ENCODE measurements at regions not wholly inside any gene's neighbourhood (a gene's known extent, or its start where the extent isn't known, plus 50 kb on each side); places are given as distances from the start of the nearest gene placed in this dataset.

DNA sequence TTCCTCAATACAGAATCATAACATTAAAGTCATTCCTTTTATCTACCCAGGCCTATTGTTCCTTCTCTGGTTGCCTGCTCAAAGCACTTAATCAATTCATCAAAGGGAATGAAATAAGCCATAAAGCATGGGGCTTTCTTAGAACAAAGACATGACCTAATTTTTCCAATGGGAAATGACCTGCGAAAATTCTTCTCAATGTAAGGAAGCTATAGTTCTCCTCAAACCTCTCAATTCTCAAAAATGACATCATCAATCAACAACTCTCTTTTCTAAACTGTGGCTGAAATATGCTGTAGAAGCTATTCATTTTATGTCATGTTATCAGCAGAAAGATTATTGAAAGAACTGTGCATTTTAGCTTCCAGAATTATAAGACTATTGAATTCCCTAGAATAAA is 116.0 kb upstream of the PTPRR start:
- H3K27ac ChIP-seq (ENCODE audit: low read depth in 1 of 2, low read length in 2 of 2): no peak overlapping the region
- WGBS: 89% methylated on average over 1 of the region's 1 CpG
- H3K36me3 ChIP-seq (ENCODE audit: control insufficient read depth in 4 of 4, insufficient read depth in 3 of 4, low read depth in 1 of 4, low read length in 3 of 4): no peaks in the 10 kb centered on the region
- H3K27me3 ChIP-seq (ENCODE audit: control insufficient read depth in 4 of 4, insufficient read depth in 4 of 4, low read length in 3 of 4): no peaks in the 10 kb centered on the region
- TF ChIP-seq RXRA (IDR thresholded peaks at IDR 0.05) (no peak), JUND (IDR thresholded peaks at IDR 0.05) (no peak), FOXA1 (IDR thresholded peaks at IDR 0.05) (no peak), NR2F2 (IDR thresholded peaks at IDR 0.05) (no peak), HNF4G (IDR thresholded peaks at IDR 0.05) (no peak), GABPA (IDR thresholded peaks at IDR 0.05 in 1 of 2, conservative IDR thresholded peaks at IDR 0.05 in 1 of 2) (no peak), RAD21 (IDR thresholded peaks at IDR 0.05) (no peak), FOXA2 (IDR thresholded peaks at IDR 0.05) (no peak)
- TF ChIP-seq, protein P1, sequence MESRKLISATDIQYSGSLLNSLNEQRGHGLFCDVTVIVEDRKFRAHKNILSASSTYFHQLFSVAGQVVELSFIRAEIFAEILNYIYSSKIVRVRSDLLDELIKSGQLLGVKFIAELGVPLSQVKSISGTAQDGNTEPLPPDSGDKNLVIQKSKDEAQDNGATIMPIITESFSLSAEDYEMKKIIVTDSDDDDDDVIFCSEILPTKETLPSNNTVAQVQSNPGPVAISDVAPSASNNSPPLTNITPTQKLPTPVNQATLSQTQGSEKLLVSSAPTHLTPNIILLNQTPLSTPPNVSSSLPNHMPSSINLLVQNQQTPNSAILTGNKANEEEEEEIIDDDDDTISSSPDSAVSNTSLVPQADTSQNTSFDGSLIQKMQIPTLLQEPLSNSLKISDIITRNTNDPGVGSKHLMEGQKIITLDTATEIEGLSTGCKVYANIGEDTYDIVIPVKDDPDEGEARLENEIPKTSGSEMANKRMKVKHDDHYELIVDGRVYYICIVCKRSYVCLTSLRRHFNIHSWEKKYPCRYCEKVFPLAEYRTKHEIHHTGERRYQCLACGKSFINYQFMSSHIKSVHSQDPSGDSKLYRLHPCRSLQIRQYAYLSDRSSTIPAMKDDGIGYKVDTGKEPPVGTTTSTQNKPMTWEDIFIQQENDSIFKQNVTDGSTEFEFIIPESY (IDR thresholded peaks at IDR 0.05): no peak
- TF ChIP-seq, protein P2, sequence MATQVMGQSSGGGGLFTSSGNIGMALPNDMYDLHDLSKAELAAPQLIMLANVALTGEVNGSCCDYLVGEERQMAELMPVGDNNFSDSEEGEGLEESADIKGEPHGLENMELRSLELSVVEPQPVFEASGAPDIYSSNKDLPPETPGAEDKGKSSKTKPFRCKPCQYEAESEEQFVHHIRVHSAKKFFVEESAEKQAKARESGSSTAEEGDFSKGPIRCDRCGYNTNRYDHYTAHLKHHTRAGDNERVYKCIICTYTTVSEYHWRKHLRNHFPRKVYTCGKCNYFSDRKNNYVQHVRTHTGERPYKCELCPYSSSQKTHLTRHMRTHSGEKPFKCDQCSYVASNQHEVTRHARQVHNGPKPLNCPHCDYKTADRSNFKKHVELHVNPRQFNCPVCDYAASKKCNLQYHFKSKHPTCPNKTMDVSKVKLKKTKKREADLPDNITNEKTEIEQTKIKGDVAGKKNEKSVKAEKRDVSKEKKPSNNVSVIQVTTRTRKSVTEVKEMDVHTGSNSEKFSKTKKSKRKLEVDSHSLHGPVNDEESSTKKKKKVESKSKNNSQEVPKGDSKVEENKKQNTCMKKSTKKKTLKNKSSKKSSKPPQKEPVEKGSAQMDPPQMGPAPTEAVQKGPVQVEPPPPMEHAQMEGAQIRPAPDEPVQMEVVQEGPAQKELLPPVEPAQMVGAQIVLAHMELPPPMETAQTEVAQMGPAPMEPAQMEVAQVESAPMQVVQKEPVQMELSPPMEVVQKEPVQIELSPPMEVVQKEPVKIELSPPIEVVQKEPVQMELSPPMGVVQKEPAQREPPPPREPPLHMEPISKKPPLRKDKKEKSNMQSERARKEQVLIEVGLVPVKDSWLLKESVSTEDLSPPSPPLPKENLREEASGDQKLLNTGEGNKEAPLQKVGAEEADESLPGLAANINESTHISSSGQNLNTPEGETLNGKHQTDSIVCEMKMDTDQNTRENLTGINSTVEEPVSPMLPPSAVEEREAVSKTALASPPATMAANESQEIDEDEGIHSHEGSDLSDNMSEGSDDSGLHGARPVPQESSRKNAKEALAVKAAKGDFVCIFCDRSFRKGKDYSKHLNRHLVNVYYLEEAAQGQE (IDR thresholded peaks at IDR 0.05): no peak
- TF ChIP-seq, protein P3, sequence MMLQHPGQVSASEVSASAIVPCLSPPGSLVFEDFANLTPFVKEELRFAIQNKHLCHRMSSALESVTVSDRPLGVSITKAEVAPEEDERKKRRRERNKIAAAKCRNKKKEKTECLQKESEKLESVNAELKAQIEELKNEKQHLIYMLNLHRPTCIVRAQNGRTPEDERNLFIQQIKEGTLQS (IDR thresholded peaks at IDR 0.05): no peak
- TF ChIP-seq, protein P4, sequence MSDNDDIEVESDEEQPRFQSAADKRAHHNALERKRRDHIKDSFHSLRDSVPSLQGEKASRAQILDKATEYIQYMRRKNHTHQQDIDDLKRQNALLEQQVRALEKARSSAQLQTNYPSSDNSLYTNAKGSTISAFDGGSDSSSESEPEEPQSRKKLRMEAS (IDR thresholded peaks at IDR 0.05): no peak
- H3K9ac ChIP-seq (ENCODE audit: low read depth in 1 of 2, low read length in 2 of 2): no peak overlapping the region
- no peak for DNase-seq (ENCODE audit: low spot score)
- no peaks in the 10 kb centered on the region for H3K9me3 ChIP-seq (ENCODE audit: control insufficient read depth in 4 of 4, low read length in 3 of 4)
- H3K4me1 ChIP-seq (ENCODE audit: control insufficient read depth in 4 of 4, insufficient read depth in 4 of 4, low read length in 3 of 4): no peaks in the 10 kb centered on the region
- no peak overlapping the region for H3K4me3 ChIP-seq (ENCODE audit: low read depth in 1 of 3, low read length in 3 of 3)

DNA sequence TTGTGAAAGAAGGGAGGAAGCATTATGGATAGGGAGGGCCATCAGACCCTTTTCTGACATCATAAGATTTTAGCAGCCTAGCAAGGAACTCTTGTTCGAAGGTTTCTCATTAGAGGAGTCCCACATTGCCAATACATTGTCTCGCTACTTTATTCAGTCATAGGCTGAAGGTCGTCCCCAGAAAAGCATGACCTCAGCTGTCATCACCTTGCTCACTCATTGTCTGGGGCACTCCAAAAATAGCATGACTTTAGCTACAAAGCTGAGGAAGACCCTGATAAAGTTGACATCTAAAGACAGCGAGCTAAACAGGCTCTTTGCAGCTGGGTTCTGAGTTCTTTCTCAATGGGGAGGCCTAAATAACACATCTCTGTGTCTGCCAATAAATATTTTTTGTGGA is 112.4 kb upstream of the PTPRR start:
- 68% methylated on average over 4 of the region's 4 CpGs for WGBS
- H3K4me1 ChIP-seq (ENCODE audit: control insufficient read depth in 4 of 4, insufficient read depth in 4 of 4, low read length in 3 of 4): no peaks in the 10 kb centered on the region
- no peaks in the 10 kb centered on the region for H3K9me3 ChIP-seq (ENCODE audit: control insufficient read depth in 4 of 4, low read length in 3 of 4)
- no peak overlapping the region for H3K4me3 ChIP-seq (ENCODE audit: low read depth in 1 of 3, low read length in 3 of 3)
- no peaks in the 10 kb centered on the region for H3K36me3 ChIP-seq (ENCODE audit: control insufficient read depth in 4 of 4, insufficient read depth in 3 of 4, low read depth in 1 of 4, low read length in 3 of 4)
- H3K9ac ChIP-seq (ENCODE audit: low read depth in 1 of 2, low read length in 2 of 2): no peak overlapping the region
- no peak overlapping the region for H3K27ac ChIP-seq (ENCODE audit: low read depth in 1 of 2, low read length in 2 of 2)
- H3K27me3 ChIP-seq (ENCODE audit: control insufficient read depth in 4 of 4, insufficient read depth in 4 of 4, low read length in 3 of 4): no peaks in the 10 kb centered on the region
- DNase-seq (ENCODE audit: low spot score): no peak
- no peak for TF ChIP-seq EGR1 (IDR thresholded peaks at IDR 0.05; ENCODE audit: low read depth in 2 of 2)
- no peak for TF ChIP-seq RAD21 (IDR thresholded peaks at IDR 0.05)
- no peak for TF ChIP-seq TAF1 (conservative IDR thresholded peaks at IDR 0.05)
- TF ChIP-seq SP1 (IDR thresholded peaks at IDR 0.05): no peak
- TF ChIP-seq, protein P2 (IDR thresholded peaks at IDR 0.05): no peak
- TF ChIP-seq FOXA1 (IDR thresholded peaks at IDR 0.05): no peak
- TF ChIP-seq, protein P5, sequence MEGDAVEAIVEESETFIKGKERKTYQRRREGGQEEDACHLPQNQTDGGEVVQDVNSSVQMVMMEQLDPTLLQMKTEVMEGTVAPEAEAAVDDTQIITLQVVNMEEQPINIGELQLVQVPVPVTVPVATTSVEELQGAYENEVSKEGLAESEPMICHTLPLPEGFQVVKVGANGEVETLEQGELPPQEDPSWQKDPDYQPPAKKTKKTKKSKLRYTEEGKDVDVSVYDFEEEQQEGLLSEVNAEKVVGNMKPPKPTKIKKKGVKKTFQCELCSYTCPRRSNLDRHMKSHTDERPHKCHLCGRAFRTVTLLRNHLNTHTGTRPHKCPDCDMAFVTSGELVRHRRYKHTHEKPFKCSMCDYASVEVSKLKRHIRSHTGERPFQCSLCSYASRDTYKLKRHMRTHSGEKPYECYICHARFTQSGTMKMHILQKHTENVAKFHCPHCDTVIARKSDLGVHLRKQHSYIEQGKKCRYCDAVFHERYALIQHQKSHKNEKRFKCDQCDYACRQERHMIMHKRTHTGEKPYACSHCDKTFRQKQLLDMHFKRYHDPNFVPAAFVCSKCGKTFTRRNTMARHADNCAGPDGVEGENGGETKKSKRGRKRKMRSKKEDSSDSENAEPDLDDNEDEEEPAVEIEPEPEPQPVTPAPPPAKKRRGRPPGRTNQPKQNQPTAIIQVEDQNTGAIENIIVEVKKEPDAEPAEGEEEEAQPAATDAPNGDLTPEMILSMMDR (IDR thresholded peaks at IDR 0.05; ENCODE audit: low read depth, low read length, missing input control): no peak
- no peak for TF ChIP-seq JUND (IDR thresholded peaks at IDR 0.05)
- TF ChIP-seq NR2F2 (IDR thresholded peaks at IDR 0.05): no peak
- TF ChIP-seq, protein P1 (IDR thresholded peaks at IDR 0.05): no peak
- no peak for TF ChIP-seq YY1 (IDR thresholded peaks at IDR 0.05)
- TF ChIP-seq FOXA2 (IDR thresholded peaks at IDR 0.05): no peak
- TF ChIP-seq HNF4G (IDR thresholded peaks at IDR 0.05): no peak
- no peak for TF ChIP-seq RXRA (IDR thresholded peaks at IDR 0.05)
